ENCODE measurements at regions not wholly inside any gene's neighbourhood (a gene's known extent, or its start where the extent isn't known, plus 50 kb on each side); places are given as distances from the start of the nearest gene placed in this dataset.
"Not testable (repeated sequence)": the region's sequence is repeated elsewhere in the genome, so short reads cannot be mapped to it uniquely, and the experiment has no call there.

- TF ChIP-seq KAT8 (CRISPR knock-in tag; IDR thresholded peaks at IDR 0.05) (peak; percentile 78), TCF7 (IDR thresholded peaks at IDR 0.05; ENCODE audit: low read depth) (peak; percentile 88), FOXO1 (CRISPR knock-in tag; IDR thresholded peaks at IDR 0.05) (peak; percentile 88), THAP11 (CRISPR knock-in tag; IDR thresholded peaks at IDR 0.05) (peak; percentile 64), SOX5 (CRISPR knock-in tag; IDR thresholded peaks at IDR 0.05; ENCODE audit: borderline replicate concordance) (peak; percentile 92), JARID2 (CRISPR knock-in tag; IDR thresholded peaks at IDR 0.05; ENCODE audit: insufficient replicate concordance) (peak; percentile 38), ISL2 (CRISPR knock-in tag; IDR thresholded peaks at IDR 0.05) (peak; percentile 96), NCOR1 (IDR thresholded peaks at IDR 0.05; ENCODE audit: borderline replicate concordance, low read length) (peak; percentile 91), FOXP1 (CRISPR knock-in tag; IDR thresholded peaks at IDR 0.05) (peak; percentile 88), SKIL (CRISPR knock-in tag; IDR thresholded peaks at IDR 0.05; ENCODE audit: borderline replicate concordance) (peak; percentile 84), ZNF12 (CRISPR knock-in tag; IDR thresholded peaks at IDR 0.05) (peak; percentile 42; the same call in 1 of the 2 replicates), STAG1 (CRISPR knock-in tag; IDR thresholded peaks at IDR 0.05) (peak; percentile 30), MED13 (CRISPR knock-in tag; IDR thresholded peaks at IDR 0.05) (peak; percentile 86; the same call in 1 of the 2 replicates), HMG20B (CRISPR knock-in tag; conservative IDR thresholded peaks at IDR 0.05) (peak; percentile 88), MXD4 (CRISPR knock-in tag; IDR thresholded peaks at IDR 0.05) (peak; percentile 52; the same call in 1 of the 2 replicates), MIER3 (CRISPR knock-in tag; IDR thresholded peaks at IDR 0.05; ENCODE audit: borderline replicate concordance) (peak; percentile 87; the same call in 1 of the 2 replicates), TFE3 (CRISPR knock-in tag; IDR thresholded peaks at IDR 0.05) (peak; percentile 67), POGZ (CRISPR knock-in tag; IDR thresholded peaks at IDR 0.05) (peak; percentile 83)
- TF ChIP-seq, protein P1, sequence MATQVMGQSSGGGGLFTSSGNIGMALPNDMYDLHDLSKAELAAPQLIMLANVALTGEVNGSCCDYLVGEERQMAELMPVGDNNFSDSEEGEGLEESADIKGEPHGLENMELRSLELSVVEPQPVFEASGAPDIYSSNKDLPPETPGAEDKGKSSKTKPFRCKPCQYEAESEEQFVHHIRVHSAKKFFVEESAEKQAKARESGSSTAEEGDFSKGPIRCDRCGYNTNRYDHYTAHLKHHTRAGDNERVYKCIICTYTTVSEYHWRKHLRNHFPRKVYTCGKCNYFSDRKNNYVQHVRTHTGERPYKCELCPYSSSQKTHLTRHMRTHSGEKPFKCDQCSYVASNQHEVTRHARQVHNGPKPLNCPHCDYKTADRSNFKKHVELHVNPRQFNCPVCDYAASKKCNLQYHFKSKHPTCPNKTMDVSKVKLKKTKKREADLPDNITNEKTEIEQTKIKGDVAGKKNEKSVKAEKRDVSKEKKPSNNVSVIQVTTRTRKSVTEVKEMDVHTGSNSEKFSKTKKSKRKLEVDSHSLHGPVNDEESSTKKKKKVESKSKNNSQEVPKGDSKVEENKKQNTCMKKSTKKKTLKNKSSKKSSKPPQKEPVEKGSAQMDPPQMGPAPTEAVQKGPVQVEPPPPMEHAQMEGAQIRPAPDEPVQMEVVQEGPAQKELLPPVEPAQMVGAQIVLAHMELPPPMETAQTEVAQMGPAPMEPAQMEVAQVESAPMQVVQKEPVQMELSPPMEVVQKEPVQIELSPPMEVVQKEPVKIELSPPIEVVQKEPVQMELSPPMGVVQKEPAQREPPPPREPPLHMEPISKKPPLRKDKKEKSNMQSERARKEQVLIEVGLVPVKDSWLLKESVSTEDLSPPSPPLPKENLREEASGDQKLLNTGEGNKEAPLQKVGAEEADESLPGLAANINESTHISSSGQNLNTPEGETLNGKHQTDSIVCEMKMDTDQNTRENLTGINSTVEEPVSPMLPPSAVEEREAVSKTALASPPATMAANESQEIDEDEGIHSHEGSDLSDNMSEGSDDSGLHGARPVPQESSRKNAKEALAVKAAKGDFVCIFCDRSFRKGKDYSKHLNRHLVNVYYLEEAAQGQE (IDR thresholded peaks at IDR 0.05; ENCODE audit: borderline replicate concordance in 1 of 2, low read depth in 1 of 2, low read length in 2 of 2): peak in 1 of 2 experiments; percentile 23; a peak in 1 of 4 replicates
- TF ChIP-seq, protein P2, sequence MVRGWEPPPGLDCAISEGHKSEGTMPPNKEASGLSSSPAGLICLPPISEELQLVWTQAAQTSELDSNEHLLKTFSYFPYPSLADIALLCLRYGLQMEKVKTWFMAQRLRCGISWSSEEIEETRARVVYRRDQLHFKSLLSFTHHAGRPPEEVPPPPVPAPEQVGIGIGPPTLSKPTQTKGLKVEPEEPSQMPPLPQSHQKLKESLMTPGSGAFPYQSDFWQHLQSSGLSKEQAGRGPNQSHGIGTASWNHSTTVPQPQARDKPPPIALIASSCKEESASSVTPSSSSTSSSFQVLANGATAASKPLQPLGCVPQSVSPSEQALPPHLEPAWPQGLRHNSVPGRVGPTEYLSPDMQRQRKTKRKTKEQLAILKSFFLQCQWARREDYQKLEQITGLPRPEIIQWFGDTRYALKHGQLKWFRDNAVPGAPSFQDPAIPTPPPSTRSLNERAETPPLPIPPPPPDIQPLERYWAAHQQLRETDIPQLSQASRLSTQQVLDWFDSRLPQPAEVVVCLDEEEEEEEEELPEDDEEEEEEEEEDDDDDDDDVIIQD (CRISPR knock-in tag; IDR thresholded peaks at IDR 0.05; ENCODE audit: low read depth): peak; percentile 87
- not testable (repeated sequence) for TF ChIP-seq FOXP1 (IDR thresholded peaks at IDR 0.05)
- TF ChIP-seq, protein P3, sequence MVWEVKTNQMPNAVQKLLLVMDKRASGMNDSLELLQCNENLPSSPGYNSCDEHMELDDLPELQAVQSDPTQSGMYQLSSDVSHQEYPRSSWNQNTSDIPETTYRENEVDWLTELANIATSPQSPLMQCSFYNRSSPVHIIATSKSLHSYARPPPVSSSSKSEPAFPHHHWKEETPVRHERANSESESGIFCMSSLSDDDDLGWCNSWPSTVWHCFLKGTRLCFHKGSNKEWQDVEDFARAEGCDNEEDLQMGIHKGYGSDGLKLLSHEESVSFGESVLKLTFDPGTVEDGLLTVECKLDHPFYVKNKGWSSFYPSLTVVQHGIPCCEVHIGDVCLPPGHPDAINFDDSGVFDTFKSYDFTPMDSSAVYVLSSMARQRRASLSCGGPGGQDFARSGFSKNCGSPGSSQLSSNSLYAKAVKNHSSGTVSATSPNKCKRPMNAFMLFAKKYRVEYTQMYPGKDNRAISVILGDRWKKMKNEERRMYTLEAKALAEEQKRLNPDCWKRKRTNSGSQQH (CRISPR knock-in tag; IDR thresholded peaks at IDR 0.05; ENCODE audit: low read depth): 0 out of 2 replicates have a peak, but pooled peaks have one; percentile 30
Observed at GRCh38 chr5:82976887-82977286, 100.3 kb downstream of the TMEM167A start (continued).

Measured in HepG2 (cell line).